ENCODE measurements at regions not wholly inside any gene's neighbourhood (a gene's known extent, or its start where the extent isn't known, plus 50 kb on each side); places are given as distances from the start of the nearest gene placed in this dataset.
A peak's percentile ranks its signal among the peaks of the same experiment; 100 is the strongest.
"Not testable (repeated sequence)": the region's sequence is repeated elsewhere in the genome, so short reads cannot be mapped to it uniquely, and the experiment has no call there.

- no peak for DNase-seq
These were observed 122.9 kb upstream of the SALL3 start for GRCh38 chr18:78856569-78857313.

GRCh38 chr18:78857314-78858150, 122.1 kb upstream of the SALL3 start:
- no peak for DNase-seq

- DNase-seq = no peak
These were observed 119.9 kb upstream of the SALL3 start for GRCh38 chr18:78859686-78860085.

- no peak for DNase-seq
These were observed 119.5 kb upstream of the SALL3 start for GRCh38 chr18:78860117-78860516.

GRCh38 chr18:78861116-78861515, 118.5 kb upstream of the SALL3 start:
- DNase-seq = no peak

GRCh38 chr18:78861706-78862105, 117.9 kb upstream of the SALL3 start:
- no peak for DNase-seq

- no peak for DNase-seq
These were observed 117.2 kb upstream of the SALL3 start for GRCh38 chr18:78862395-78862794.

- DNase-seq = no peak
These were observed 114.5 kb upstream of the SALL3 start for GRCh38 chr18:78865056-78865598.

- DNase-seq = no peak
These were observed 113.8 kb upstream of the SALL3 start for GRCh38 chr18:78865771-78866310.

GRCh38 chr18:78867131-78867530, 112.5 kb upstream of the SALL3 start:
- no peak for DNase-seq

GRCh38 chr18:78868330-78869316, 111.0 kb upstream of the SALL3 start:
- DNase-seq = no peak

GRCh38 chr18:78871618-78872017, 108.0 kb upstream of the SALL3 start:
- no peak for DNase-seq

GRCh38 chr18:78873926-78874500, 105.6 kb upstream of the SALL3 start:
- no peak for DNase-seq

GRCh38 chr18:78875016-78875777, 104.4 kb upstream of the SALL3 start:
- DNase-seq = peak; percentile 53

GRCh38 chr18:78875778-78876650, 103.6 kb upstream of the SALL3 start:
- no peak for DNase-seq

GRCh38 chr18:78876868-78877267, 102.8 kb upstream of the SALL3 start:
- no peak for DNase-seq

GRCh38 chr18:78878335-78878734, 101.3 kb upstream of the SALL3 start:
- no peak for DNase-seq

GRCh38 chr18:78879072-78879883, 100.3 kb upstream of the SALL3 start:
- not testable (repeated sequence) for DNase-seq

- DNase-seq = no peak
These were observed 97.0 kb upstream of the SALL3 start for GRCh38 chr18:78882585-78882984.

All from activated CD4-positive, alpha-beta T cell treated with anti-CD3 and anti-CD28 coated beads for 48 hours (primary cell).